GM21515 (cell line): ENCODE measurements at regions not wholly inside any gene's neighbourhood (a gene's known extent, or its start where the extent isn't known, plus 50 kb on each side); places are given as distances from the start of the nearest gene placed in this dataset.
"Not testable (repeated sequence)": the region's sequence is repeated elsewhere in the genome, so short reads cannot be mapped to it uniquely, and the experiment has no call there.

Experiments
- ATAC-seq: cut with Tn5 transposase; IDR thresholded peaks from one replicate; pipeline ENCODE4 v1.9.1; 2021; ENCODE audit not compliant: unreplicated experiment

- ATAC-seq, result no peak
These were observed 91.4 kb upstream of the MAGI3 start for GRCh38 chr1:113298941-113299340.

GRCh38 chr1:113302636-113303035, 87.7 kb upstream of the MAGI3 start:
- ATAC-seq, result no peak

- ATAC-seq, result no peak
These were observed 87.0 kb upstream of the MAGI3 start for GRCh38 chr1:113303267-113303666.

- ATAC-seq, result not testable (repeated sequence)
These were observed 85.3 kb upstream of the MAGI3 start for GRCh38 chr1:113305029-113305428.

- ATAC-seq, result no peak
These were observed 82.4 kb upstream of the MAGI3 start for GRCh38 chr1:113307771-113308445.

- ATAC-seq, result not testable (repeated sequence)
These were observed 77.7 kb upstream of the MAGI3 start for GRCh38 chr1:113312651-113313050.

- no peak for ATAC-seq
These were observed 75.7 kb upstream of the MAGI3 start for GRCh38 chr1:113314600-113314999.

- no peak for ATAC-seq
These were observed 70.0 kb upstream of the MAGI3 start for GRCh38 chr1:113320272-113320671.

- ATAC-seq, result no peak
These were observed 69.2 kb upstream of the MAGI3 start for GRCh38 chr1:113320972-113321680.

- ATAC-seq, result no peak
These were observed 68.4 kb upstream of the MAGI3 start for GRCh38 chr1:113321771-113322387.

- ATAC-seq, result no peak
These were observed 67.9 kb upstream of the MAGI3 start for GRCh38 chr1:113322439-113322838.

- no peak for ATAC-seq
These were observed 65.3 kb upstream of the MAGI3 start for GRCh38 chr1:113325022-113325421.

- no peak for ATAC-seq
These were observed 63.3 kb upstream of the MAGI3 start for GRCh38 chr1:113326976-113327375.

- no peak for ATAC-seq
These were observed 57.3 kb upstream of the MAGI3 start for GRCh38 chr1:113333056-113333455.

- no peak for ATAC-seq
These were observed 50.3 kb upstream of the MAGI3 start for GRCh38 chr1:113340038-113340437.
